GM18867 (cell line): ENCODE measurements at regions not wholly inside any gene's neighbourhood (a gene's known extent, or its start where the extent isn't known, plus 50 kb on each side); places are given as distances from the start of the nearest gene placed in this dataset.

Experiments used
- ATAC-seq: cut with Tn5 transposase; IDR thresholded peaks from one replicate; pipeline ENCODE4 v1.9.1; 2021; ENCODE audit warnings: mild to moderate bottlenecking, moderate library complexity; ENCODE audit not compliant: unreplicated experiment

DNA sequence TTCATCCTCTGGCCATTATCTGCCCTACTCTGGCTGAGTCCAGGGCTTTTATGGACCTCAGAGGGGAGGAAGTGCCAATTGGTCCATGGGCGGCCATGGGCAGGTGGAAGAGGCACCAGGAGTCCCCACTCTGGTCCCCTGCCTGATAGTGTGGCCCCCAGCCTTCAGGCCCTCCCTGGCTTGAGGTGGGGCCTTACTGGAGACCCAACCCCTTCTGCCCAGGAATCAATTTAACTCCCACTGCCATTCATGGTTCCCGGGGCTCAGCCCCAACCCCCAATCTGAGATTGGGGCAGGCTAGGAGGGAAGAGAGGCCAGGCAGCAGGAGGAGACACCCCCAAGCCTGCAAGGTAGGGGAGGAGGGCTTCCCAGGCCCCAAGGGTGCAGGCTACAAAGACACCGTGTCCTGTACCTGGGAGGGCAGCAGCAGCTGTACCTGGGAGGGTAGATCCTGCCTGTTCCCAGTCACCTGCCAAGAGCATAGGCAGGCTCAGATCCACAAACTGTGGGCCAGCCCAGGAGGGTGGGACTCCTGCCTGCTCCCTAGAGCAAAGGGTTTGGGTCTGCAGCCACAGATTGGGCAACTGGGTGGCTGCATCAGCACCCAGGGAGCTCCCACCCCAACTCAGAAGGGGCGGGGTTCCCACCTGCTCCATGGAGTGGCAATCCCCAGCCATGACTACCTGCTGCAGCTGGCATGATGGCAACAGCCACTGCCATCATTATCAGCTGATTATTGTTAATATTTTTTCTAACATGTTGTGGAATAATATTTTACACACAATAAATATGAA, 1044.1 kb upstream of the B3GALT2 start:
- ATAC-seq, result no peak

DNA sequence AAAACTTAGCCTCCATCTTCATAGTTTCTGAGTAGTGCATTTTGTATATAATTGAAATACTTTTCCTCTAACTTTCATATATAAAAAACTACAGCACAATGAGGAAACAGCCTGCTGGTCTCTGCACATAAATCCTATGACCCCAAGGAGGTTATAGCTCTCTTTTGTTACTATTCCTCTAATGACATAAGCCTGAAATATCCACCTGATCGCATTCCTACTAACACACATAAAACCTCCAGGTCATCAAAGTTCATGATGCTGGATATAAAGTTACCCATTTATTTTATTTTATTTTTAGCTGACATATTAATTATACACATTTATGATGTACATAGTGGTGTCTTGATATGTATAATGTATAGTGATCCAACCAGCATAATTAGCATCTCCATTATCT, 1042.0 kb upstream of the B3GALT2 start:
- ATAC-seq, result no peak

DNA sequence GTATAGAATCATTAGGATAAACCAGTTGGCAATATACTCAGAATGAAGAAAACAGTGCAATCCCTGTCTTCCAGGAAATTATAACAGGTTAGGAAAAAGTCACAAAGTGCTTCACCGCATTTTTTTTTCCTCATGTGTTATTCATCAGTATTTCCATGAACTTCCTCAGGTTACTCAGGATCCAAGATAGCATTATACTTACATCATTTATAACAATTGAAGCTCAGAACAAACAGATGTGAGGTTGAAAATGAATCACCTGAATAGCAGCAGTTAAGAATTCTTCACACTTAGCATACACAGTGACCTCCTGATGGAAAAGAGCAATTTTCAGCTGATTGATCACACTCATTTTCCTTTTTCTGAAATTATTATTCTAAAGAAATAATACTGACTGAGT, 1040.7 kb upstream of the B3GALT2 start:
- ATAC-seq, result no peak

DNA sequence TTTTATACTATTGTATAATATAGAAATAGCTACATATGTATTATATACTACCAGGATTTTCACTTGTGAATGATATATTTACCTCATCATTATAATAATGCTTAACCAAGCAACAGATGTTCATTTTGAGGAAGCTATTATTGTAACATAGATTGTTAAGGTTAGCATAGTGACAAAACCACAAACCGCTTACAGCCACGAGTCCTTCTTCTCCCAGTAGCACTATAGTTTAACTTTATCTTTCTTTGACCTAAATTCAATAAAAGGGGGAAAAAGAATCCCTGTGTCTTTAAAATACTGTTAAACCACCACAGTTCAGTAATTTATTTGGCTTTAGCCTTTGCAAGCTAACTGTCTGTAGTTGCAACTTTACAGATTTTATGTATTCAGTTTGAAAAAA, 1039.4 kb upstream of the B3GALT2 start:
- peak; percentile 99 for ATAC-seq

DNA sequence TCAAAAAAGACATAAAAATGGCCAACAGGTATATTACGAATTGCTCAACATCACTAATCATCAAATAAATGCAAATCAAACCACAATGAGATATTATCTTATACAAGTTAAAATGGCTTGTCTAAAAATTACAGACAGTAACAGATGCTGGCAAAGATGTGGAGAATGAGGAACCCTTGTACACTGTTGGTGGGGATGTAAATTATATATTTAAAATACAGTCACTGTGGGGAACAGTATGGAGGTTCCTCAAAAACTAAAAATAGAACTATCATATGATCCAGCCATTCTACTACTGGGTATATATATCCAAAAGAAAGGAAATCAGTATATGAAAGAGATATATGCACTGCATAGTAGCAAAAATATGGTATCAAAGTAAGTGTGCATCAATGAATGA, 1037.2 kb upstream of the B3GALT2 start:
- no peak for ATAC-seq

DNA sequence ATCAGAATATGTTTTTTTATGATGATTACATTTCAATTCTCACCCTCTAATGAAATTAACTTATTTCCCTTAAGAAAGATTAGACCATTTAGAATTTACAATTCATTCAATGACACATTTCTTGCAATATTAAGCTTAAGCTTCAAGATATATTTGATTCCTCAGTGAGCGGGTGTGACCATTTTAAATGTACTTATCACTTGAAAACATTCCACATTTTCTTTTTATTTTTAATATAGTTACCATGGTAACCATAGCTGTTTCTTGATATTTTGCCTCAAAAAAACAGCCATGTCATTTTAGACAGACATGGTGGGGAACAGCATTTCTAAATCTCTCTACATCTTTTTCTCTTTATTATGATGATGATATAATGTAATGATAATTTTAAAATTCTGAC, 1029.0 kb upstream of the B3GALT2 start:
- no peak for ATAC-seq

DNA sequence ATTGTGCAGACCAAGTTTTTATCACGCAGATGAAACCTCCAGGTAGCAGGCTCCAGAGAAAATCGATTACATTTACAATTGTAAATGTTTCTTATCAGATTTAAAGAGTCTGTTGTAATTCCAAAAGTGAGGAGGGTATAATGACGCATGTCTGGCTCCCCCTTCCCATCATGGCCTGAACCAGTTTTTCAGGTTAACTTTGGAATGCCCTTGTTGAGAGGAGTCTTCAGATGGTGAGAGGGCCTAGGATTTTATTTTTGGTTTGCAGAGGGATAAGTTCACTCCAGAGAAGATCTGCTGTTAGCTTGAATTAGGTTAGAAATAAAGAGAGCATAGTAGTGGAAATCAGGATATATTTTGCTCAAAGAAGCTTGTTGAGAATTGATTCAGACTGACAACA, 1028.3 kb upstream of the B3GALT2 start:
- ATAC-seq, result no peak

DNA sequence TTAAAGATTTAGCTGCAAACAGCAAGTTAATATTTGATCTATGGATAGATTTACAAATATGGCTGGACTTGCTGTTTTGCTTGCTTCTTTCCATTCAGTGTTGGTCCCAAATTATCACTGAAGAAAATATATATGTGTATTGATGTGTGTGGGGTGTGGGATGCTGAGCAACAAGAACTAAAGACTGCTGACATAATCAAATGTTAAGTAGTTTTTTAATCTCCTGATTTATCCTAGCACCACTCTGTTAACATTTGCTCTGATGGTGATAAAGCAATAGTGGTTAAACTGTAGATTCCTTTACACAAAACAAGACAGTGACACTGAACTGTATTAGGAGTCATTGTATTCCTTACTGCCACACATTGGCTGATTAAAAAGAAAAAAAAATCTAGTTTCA, 1023.5 kb upstream of the B3GALT2 start:
- no peak for ATAC-seq

DNA sequence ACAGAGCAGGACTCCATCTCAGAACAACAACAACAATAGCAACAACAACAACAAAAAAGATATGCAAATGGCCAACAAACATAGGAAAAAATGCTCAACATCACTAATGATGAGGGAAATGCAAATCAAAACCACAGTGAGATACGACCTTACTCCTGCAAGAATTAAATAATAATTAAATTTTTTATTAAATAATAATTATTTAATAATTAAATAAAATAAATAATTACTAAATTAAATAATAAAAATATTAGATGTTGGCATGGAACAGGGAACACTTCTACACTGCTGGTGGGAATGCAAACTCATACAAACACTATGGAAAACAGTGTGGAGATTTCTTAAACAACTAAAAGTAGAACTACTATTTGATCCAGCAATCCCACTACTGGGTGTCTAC, 1022.3 kb upstream of the B3GALT2 start:
- ATAC-seq, result no peak

DNA sequence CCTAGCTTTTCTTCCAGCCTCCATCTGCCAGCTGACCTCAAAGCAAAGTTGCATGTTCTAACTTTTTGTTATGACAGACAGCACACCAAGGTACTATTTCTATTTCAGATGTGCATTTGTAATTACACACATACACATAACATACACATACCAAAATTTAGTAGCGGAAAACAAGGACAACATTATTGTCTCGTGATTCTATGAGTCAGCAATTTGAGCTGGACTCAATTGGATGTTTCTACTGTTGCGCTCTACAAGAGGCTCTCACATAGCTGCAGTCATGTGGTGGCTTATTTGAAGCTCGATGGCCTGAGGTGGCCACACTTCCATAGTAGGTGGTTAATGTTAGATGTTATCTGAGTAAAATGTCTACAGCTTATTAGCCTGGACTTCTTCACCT, 1010.1 kb upstream of the B3GALT2 start:
- no peak for ATAC-seq

DNA sequence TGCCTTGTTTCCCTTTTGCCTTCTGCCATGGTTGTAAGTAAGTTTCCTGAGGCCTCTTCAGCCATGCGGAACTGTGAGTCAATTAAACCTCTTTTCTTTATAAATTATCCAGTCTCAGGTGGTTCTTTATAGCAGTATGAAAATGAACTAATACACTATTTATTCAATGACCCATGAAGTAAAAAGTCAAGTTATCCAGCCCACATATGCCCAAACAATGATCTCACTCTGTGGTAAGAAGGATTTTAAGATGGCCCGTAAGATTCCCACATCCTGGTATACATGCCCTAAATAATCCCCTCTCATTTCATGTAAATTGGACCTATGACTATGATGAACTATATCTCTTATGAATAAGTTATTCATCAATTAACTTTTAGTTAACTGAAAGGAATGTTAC, 1008.3 kb upstream of the B3GALT2 start:
- no peak for ATAC-seq

DNA sequence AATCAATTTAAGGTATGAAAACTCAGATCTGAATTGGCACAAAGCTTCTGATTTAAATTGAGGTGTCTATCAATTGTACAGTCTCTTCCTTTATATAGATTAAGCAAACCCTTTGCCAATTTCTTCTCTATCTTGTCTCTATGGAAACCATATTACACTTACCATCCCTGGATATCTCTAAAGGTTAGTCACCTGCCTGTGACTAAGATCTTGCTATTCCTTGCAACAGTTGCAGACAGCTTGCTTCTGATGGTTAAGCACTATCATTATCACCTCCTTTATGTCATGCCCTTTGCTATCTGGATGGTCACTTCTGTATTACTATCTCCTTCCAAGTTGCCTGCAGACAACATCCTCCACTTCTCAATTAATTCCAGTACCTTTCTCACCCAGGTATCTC, 998.6 kb upstream of the B3GALT2 start:
- ATAC-seq, result no peak

DNA sequence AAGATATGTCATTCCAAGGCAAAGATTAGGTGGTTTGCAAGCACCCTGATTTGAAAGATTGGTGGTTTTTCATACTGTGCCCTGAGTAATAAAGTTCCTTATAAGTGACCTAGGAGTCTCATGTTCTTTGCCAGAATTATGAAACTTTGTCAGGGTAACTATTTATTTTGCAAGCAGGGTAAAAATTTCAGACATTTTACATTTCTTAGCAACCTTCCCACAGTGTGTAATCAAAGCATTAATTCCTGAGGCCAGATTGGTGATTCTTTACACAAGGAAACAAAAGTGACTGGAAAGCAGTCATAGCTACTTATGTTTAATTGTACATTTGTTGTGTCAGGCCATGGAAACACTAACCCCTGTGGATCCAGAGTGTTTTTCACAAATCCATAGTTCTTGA, 998.0 kb upstream of the B3GALT2 start:
- no peak for ATAC-seq

DNA sequence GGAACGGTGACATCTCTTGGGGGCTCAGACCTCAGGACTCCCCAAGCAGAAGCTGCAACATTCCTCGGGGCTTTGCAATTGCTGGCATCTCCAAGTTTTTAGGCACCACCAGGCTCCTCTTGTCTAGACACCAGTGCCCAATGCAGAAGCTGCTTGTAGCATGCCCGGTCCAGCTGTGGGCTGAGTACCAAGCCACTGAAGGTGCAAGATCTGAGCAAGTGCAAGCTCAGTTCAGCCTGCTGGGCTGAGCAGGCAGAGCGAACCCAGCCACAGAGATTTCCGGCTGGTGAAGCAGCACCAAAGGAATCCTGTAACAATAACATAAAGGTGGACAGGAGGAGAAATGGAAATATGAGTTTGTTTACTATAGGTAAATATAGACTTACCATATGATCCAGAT, 995.4 kb upstream of the B3GALT2 start:
- ATAC-seq, result no peak

DNA sequence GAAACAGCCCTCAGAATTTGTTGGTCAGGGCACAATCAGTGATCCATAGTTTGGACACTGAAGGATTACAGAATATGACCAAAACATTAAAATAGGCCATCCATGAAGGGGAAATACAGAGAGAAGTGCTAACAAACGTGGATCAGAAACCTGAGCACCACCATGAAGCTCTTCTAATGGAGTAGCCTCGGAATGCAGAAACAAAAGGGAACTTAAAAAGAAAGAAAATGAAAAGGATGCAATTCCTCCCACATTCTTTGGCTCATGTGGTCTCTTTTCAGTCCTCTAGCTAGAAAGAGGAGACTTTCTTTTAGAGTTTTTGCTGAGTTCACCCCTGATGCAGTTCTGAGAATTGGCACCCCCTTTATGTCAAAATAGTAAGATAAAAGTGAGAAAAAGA, 989.8 kb upstream of the B3GALT2 start:
- no peak for ATAC-seq

DNA sequence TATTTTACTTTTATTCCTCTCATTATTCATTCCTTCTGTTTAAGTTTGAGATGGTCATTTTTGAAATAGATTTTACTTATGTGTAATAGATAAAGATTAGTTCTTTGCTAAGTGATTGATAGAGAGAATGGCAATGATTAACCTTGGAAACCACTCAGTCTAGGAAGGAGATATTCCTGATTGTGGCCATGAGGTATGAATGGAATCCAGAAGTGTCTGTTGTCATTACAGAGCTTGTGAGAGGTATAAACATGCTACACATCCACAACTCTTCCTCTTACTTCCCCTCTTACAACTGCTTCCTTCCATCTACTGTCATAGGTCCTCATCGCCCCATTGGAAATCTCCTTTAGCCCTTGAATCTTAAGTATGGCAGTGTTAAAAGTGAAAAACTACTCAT, 988.8 kb upstream of the B3GALT2 start:
- no peak for ATAC-seq

DNA sequence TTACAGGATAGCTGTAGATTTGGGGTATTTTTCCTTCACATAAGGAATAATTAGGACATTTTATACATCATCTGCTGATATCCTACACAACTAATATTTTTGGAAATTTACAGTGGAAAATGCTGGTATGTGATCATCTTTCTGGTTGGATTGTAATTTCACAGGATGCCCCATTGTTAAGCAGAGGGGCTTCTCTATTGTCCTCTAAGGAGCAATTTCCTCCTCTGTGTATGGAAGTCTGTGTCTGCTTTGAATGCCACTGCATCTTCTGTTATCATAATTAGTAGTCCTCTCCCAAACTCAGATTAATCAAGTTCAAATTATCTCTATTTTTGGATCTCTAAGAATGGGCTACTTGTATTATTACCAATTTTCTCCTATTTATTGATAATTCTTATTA, 988.1 kb upstream of the B3GALT2 start:
- no peak for ATAC-seq

DNA sequence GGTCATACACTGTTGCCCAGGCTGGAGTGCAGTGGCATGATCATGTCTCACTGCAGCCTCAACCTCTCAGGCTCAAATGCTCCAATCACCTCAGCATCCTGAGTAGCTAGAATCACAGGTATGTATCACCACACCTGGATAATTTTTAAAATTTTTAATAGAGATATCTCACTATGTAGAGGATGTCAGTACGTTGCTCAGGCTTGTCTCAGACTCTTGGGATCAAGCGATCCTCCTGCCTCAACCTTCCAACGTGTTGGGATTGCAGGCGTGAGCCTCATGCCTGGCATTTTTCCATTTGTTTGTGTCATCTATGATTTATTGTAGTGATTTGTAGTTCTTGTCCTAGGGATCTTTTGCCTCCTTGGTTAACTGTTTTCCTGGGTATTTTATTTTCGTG, 985.2 kb upstream of the B3GALT2 start:
- no peak for ATAC-seq

DNA sequence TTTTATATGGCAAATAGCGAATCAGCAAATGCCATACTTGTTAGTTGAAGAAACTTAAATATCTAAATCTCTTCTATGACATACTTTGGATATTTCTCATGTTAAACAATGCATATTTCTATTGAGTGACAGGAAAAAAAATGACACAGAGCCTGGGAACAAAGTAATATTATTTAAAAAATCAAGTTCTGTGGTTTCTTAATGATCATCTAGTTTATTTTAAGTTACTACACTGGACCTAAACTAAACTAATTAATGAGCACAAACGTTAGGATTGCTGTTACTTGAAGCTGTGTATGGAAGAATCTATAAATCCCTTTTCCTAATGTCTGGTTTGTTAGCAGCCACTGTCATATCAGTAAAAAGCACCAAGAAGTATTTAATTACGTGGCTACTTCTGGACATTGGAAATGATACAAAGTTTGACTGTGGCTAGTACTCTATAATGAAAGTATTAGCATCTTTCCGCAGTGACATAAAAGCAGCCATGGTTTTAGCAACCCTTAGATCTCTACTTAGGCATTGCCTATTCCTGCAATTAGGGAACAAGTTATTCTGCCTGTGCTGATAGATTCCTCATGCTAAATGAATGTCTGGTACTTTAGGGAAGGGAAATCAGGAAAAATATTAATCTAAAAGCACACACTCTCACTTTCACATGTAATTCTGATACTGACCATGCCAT, 981.7 kb upstream of the B3GALT2 start:
- ATAC-seq, result no peak

DNA sequence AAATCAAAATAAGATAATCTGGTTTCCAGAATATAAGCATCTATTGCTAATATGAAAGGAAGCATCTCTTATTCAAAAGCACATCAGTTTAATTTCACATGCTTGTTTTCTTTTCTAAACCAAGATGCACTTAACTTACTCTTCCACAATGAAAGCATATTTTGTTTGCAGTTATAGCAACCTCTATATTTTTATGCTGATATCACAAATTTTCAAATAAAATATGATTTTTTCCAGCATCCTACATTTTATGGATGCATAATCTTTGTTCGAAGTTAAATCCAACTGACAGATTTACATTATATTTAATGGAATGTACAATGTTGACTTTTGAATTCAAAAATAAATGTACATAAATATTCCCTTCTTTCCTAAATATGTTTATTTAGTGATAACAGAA, 978.3 kb upstream of the B3GALT2 start:
- no peak for ATAC-seq

DNA sequence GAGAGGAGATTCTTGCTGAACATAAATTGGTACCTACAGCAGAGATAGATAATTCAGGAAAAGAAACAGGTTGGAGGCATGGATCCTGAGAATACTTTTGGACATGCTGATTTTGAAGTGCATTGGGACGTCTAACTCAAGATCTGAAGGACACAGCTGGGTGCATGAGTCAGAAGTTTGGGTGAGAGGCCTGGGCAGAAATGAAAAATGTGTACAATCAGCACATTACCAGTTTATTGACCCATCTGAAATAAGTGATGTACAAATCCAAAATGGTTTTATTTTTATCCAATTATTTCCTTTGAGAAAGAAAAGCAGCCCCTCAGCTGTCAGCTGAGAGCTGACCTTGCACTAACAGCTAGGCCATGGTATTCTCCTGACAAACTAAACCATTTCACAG, 975.2 kb upstream of the B3GALT2 start:
- ATAC-seq, result no peak

DNA sequence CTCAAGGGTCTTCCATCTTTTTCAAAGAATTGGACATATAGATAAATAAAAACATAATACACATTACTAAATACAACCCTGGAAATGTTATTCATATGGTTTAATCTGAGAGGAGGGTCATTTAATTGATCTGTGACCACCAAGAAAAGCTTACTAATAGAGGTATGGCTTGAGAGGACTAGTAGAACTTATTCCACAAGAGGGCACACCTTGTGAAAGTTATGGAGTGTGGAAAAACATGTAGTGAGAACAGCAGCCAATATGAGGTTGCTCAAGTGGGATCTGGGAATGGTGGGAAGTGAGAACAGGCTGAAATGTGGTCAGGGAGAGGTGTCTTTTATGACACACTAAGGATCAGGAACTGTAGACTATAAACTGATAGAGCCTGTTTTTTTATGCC, 973.5 kb upstream of the B3GALT2 start:
- no peak for ATAC-seq

DNA sequence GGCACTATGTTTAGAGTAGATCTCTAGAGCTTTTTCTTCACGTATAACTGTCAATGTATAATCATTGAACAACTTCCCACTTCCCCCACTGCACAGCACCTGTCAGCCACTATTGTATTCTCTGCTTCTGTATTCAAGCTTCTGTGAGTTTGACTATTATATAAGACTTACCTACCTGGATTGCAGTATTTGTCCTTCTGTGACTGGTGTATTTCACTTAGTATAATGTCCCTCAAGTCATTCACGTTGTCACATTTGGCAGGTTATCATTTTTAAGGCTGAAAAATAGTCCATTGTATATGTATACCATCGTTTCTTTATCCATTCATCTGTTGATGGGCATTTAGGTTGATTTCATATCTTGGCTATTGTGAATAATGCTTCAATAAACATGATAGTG, 969.5 kb upstream of the B3GALT2 start:
- ATAC-seq, result no peak
